Activated naive CD8-positive, alpha-beta T cell treated with anti-CD3 and anti-CD28 coated beads, Interleukin-2, amount 50 U/mL, for 16 hours (primary cell): ENCODE measurements at regions not wholly inside any gene's neighbourhood (a gene's known extent, or its start where the extent isn't known, plus 50 kb on each side); places are given as distances from the start of the nearest gene placed in this dataset.
"Not testable (repeated sequence)": the region's sequence is repeated elsewhere in the genome, so short reads cannot be mapped to it uniquely, and the experiment has no call there.

Experiments
- DNase-seq: peaks from one replicate; pipeline ENCODE4 v3.0.0-alpha.2; 2020; ENCODE audit warnings: low read depth, low spot score

DNA sequence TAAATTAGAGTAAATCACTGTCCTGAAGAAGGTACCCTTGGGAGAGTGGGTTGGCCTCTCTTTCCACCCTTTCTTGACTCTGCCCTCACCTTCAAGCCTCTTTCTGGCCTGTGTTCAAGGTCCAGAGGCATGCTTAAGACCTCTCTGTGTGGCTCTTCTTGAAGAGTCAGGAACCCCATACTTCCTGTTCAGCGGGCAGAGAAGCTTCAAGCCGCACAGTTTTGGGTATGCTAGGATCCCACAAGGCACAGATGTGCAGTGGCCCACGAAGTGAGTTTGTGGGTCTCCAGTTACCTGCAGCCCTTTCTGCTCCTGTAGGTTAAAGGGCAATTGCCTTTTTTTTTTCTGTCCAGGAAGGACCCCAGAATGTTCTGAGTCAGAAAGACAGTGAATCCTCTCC, 113.7 kb downstream of the PPIAL4A start:
- not testable (repeated sequence) for DNase-seq

DNA sequence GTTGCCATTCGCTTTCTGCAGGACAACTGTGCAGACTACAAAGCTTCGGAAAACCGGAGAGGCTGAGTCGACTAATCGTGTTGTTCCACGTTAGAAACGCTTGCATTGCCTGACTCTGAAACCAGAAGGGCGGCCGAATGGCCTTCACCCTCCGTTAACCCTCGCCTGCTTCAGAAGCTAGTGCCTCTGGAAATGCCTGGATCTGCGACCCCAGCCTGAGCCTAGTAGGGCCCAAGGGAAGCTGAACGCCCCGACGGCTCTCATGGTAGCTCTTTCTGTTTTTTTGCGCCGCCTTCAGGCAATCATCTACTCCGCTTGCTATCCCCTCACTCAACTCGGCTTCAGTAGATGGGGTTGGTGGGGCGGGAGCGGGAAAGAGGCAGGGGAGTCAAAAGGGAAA, 117.3 kb downstream of the PPIAL4A start:
- not testable (repeated sequence) for DNase-seq

DNA sequence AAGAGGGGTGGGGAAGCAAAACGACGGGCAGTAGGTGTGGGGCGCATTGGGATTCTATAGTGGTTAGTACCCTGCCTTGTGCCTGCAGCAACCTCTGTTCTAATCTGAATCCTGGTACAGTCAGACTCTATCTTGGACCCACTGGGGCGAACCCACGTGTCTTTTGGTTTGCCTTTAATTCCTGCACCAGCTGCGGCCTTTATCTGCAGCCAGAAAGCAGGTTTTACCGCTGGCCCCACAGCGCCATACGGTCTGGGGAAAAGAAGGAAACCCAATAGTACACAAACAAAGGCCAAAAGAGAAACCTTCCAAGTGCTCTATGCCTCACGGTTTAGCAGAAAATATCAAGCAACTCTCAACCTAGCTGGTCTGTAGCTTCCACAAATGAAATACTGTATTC, 118.2 kb downstream of the PPIAL4A start:
- DNase-seq = not testable (repeated sequence)

DNA sequence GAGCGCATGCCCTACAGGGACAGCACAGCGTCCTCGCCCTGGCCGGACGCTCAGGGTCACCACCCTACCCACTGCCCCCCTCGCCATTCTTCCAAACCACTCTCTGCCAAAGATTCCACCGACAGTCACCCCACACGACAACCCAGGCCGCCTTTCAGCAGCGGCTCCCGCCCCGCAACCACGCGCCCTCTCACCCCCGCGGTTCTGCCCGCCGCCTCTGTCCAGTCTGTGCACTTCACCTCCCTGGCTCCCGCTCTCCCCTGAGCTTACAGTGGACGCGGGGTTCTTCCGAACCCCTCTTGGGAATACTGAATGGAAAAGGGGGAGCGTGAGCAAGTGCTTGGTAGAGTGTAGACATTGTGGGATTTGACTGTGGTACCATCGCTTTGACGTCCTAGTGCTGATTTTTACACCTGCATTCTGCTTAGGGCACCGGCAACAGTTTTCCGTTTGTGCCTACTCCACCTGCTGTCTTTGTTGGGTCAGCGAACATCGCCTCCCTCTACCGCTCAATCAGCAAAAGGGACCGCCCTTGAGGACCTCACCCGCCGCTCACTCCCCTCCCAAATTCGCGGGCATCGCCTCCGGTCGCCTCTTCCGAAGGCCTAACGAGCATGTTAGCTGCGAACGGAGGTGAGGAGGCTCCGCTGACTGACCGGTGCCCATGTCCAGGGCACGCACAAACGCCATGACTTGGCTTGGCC, 119.1 kb downstream of the PPIAL4A start:
- DNase-seq = not testable (repeated sequence)

DNA sequence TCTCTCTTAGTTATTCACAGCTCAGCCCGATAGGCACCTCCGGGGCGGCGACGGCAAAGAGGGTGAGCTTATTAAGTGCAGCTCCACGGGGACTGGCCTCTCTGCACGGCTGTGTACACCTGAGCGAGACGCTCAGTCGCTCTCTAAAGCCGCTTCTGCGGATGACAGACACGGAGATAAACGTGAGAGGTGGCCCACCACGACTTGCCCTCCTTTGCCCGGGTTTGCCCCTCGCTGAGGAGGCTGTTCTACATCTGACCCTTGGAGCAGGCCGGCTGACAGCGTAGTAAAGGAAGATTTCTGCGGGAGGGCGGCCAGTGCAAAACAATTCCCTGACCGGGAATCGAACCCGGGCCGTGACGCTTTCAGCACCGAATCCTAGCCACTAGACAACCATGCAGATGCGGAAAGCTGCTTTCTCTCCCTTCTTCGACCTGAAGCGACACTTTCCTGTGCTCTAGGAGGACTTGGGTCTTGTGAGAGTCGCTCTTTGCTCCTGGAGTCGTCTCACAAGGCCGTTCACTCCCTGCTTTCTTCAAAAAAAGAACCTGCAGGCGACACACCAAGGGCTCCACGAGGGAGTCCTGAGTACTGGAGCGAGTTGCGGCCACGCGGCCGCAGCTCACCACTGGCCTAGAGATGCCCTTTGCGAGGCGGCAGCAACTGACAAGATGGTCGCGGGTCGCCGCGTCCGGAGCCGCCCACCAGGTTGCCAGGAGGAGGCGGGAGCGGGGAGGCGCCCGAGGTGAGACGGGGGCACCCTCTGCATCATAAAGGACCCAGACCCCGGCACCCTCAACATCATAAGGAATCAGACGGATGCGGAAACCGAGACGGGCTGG, 119.9 kb downstream of the PPIAL4A start:
- not testable (repeated sequence) for DNase-seq

DNA sequence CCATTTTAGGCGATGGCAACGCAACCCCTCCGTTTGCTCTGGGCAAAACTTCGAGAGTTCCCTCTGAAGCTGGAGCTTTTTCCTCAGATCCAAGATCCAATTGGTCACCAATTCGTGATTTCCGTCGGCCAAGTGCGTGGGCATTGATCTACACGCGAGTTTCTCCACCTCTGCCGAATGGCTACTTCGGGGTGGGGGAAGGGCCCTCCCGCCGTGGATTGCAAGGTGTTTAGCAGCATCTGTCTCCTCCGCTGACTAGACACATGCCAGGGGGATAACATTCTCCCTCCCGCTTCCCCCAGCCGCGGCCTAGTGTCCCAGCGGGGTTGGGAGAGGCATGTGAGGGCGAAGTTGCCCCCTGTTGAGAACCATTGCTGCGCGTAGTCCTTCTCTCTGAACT, 120.6 kb downstream of the PPIAL4A start:
- not testable (repeated sequence) for DNase-seq

DNA sequence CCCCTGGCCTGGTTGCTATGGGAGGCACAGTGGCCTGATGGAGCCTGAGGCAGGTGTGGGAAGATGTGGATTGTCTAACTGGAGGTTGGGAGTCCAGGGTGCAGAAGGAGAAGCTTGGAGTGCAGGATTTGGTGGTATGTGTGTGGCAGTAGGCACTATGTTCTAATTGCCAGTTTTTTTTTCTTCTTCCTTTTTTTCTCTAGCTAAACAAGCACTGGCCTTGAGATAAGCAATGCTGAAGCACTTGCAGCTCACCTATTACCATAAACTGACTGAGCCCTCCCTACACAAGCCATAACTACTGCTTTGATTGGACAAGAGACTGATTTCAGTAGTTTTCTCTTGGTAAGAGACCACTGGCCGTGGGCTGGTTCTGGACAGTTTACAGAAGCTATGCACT, 123.6 kb downstream of the PPIAL4A start:
- DNase-seq = not testable (repeated sequence)

DNA sequence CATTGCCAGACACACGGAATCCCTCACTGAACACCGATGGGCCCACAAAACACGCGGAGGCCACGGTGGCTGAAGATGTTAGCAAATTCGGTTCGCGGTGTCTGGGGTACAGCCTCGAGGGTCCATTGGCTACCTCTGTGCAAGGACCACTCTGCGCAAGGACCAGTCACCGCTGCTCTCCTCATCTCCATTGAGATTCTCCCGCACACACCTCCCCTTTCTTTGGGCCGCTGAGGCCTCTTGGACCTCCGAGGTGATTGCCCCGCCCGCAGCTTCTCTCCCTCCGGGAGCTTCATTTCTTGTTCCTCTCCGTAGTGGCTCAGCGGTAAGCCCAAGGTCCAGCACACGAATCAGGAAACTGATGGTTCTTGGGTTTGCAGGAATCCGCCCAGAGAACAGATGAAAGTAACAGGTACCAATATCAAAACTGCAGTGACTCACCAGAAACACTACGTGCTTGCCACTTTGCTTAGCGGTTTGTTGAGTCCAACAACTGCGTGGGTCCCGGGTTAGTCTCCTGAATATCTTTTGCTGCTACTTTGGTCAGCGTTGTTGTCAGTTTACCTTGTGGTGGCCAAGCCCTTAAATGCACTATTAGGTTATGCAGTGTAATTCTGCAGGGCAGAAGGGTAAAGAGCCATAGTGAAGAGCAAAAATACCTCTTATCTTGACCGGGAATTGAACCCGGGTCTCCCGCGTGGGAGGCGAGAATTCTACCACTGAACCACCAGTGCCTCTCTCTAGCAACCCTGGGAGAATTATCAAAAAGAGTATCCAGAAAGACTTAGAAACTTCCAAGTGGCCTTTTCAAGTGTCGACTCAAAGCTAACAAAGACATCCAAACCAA, 126.8 kb downstream of the PPIAL4A start:
- not testable (repeated sequence) for DNase-seq

DNA sequence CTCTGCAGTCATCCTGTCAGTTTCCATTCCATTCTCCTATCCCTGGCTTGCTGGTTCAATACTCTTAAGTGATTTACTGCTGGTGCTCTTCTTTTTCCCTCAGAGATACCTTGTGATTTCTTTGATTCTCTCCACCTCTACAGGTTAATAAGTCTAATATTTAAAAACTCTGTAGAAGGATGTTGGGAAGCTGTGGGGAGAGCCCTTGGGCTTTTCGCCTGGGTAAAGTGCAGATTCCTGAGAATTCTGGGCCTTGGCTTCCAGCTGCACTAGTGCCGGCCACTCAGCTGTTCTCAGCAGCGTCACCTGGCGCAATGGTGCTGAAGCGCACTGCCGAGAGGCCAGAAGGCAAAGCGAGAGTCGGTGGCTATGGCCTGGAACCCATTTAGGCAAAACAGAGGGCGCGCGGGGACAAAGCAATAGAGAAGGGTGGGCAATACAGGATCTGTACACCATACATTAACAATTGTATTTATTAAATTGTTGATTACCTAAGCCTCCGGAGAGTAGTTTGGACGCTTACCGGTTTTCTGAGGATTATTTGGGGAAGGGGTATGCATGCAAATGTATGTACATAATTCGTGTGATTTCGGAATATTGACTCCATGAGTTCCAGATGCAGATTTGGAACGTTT, 130.3 kb downstream of the PPIAL4A start:
- not testable (repeated sequence) for DNase-seq

DNA sequence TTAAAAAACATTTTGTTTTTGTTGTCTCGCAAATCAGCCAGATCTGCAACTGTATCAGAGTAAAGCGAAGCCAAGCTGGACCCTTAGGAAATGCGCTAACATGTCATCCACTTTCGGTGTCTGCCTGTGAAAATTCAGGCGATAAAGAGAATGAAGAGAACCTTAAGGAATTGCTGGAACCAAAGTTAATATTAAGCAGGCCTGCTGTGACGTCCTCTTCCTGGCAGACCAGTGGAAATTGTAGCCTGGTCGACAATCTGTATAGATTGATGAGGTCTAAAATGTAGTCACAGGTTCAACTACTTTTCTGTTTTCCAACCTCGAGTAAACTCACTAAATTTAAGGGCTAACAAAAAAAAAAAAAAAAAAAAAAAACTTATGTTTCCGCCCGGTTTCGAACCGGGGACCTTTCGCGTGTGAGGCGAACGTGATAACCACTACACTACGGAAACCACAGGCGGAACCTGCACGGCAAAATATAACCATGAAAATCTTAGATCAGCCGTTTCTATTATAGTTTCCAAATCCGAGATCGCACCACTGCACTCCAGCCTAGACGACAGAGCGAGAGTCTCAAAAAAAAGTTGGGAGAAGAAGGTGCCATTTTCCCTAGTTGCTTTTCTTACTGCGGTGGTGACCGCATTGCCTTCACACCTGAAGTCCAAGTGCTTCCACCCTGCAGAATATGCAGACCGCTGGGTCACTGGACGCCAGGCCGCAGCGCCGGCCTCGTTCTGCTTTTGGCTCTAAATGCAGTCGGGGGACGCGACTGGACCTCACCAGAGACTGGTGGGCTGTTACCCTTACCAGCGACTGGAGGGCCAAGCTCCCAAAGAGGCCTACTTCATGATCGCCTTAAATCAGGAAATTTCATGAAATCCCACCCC, 131.0 kb downstream of the PPIAL4A start:
- not testable (repeated sequence) for DNase-seq

DNA sequence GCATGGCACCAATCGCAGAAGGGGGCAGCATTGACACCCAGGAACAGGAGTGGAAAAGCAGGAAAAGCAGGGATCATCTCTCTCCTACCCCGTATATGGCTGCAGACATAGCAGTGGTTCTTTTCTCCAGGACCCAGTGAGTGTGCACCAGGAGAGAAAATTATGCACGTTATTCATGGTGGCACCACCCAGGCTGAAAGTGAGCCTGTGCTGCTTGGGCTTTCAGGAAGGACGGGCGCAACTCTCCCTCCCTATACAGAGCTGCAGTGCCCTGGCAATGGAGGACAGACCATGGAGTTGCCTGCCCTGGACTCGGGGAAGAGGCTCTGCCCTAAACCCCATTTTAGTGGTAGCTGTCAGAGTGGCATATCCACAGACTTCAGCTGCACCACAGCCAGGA, 132.1 kb downstream of the PPIAL4A start:
- DNase-seq = not testable (repeated sequence)

DNA sequence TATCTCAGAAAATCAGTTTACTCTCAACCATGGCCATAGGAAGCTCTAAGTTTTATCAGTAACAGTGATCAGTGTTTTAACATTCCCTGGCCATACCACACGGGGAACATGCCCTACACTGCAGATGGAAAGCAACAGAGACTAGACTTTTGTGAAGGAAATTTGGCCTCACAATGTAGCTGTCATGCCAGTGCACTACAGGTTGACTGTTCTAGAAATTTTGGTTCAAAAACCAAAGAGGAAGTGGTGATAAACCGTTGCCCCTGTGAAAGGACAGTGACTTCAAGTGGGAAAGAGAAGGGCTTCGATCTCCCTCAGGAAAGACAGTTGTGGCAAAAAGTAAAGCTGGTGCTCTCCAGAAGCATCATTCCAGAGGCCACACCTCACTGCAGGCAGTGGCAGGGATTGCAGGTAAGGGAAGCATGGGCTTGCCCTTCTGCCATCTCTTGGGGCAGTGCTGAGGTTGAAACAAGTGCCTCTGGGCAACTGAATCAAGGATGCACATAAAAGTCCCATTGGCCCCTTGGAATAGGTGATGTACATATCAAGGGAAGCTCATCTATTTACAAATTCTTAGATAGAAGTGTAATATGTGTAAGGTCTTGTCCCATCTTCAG, 143.4 kb downstream of the PPIAL4A start:
- DNase-seq = not testable (repeated sequence)

DNA sequence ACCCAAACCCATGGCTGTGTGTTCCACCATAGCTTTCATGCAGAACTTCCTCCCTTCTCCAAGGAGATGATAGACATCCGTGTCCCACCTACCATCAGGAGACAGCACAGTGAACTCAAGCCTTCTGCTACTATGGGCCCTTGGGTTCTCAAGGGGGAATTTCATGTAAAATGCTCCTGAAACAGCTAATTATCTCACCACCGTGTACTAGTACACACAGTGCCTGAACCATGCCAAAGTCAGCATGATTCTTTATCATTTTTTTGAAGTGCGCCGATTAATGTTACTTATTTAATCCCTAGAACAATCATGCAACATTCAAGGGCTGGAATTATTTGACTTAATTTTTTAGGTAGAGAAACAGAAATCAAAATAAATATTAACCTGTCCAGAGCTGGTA, 147.2 kb downstream of the PPIAL4A start:
- DNase-seq = not testable (repeated sequence)

DNA sequence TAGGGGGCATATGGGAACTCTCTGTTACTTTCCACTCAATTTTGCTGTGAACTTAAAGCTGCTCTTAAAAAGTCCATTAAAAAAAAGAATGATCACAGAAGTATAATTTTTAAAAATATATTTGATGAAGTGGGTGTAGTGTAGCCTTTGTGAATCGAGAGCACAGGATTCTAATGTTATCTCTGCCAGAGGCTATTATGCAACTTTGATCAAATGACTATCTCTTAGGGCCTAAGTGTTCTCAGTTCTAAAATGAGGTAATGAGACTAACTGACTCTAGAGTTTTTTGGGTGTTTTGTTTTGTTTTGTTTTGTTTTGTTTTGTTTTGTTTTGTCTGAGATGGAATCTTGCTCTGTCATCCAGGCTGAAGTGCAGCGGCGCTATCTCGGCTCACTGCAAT, 143.2 kb downstream of the FAM72B start:
- not testable (repeated sequence) for DNase-seq

DNA sequence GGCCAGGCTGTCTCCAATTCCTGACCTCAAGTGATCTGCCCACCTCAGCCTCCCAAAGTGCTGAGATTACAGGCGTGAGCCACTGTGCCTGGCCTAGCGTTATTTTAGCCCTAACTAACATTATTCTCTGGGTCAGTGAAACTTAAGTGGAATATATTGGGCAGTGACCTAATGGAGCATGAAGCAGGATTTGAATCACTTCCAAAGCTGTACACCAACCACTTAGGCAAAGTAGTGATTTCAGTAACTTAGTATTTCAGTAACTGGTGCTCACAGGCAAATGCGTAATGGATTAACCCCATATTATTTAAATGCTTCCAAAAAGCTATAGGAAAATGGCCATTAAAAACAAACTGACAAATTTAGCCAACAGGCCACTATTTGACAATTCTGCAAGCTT, 142.6 kb downstream of the FAM72B start:
- not testable (repeated sequence) for DNase-seq

DNA sequence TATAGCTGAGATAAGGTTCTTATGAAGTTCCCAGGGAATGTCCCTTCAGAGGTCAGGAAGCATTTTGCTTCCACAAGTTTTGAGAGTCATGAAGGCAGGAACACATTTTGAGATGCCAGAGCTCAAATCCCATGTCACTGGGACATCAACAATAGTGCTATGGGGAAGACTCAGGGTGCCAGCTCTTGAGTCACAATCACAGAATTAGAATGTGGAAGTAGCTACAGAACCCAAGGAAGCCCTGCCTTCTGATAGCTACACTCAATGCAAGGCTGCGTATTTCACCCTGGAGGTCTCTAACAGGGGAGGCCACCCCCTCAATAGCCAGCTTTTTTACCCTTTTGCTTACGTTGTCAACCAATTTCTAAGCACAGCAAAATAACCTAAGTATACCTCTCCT, 141.3 kb downstream of the FAM72B start:
- not testable (repeated sequence) for DNase-seq

DNA sequence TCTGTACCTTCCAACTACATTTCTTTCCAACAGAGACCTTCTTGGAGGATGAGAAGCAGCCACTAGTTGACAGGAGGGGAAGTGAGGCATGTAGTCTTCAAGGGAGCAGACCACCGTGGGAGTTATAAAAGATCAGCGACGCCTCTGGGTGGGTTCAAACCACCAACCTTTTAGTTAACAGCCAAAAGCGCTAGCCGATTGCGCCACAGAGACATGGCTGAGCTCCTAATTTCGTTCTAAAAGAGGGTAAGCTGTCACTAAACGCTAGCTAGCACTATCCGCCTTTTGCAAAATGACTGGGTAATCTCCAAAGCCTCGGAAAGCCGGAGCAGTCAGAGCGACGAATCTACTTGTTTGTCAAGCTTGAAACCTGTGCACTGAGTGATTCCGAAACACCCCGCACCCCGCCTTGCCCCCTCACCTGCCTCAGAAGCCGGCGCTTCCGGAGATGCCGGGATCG, 135.8 kb downstream of the FAM72B start:
- not testable (repeated sequence) for DNase-seq

DNA sequence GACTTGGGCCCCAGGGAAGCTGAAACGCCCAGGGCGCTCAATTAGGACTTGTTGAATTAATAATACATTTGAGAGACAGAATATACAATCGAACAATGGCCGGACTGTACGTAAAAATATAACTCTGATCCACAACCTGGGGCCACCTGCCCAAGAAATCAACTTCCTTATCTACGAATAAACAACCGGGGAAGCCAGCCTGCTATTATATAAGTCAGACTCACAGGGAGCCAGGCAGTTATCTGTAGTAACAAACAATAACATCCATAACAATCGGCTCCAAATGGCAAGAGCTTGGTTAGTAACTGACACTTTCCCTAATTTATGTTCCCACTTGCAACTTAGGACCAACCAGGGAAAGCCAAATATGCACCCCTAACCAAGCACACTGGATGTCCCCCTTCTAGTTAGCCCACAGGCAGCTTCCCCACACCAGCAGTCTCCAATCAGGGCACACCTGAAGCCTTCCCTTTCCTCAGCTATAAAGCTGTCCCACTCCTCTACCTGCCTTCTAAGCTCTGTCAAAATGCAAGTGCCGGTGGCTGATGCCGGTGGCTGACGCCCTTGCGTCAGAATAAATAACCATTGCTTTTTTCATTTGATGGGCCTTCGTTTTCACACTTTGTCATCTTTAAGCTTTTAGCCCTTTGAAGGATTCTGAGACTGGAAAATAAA, 135.2 kb downstream of the FAM72B start:
- DNase-seq = not testable (repeated sequence)

DNA sequence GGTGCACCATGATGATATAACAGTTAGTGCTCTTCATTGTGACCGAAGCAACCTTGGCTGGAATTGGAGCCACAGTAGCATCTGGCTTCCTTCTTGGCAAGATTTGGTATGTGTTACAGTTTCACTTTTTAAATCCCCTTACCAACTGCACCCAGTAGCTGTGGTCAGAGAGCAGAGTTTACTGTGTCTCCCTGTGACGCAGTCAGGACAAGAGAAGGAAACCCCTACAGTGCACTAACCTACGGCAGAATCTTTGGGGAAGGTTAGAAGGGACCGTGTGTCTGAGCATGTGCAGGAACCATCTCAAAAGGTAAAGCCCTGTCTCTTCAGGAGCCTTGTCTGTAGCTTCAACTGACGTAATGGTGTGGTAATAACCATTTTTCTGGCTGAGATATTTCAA, 134.0 kb downstream of the FAM72B start:
- not testable (repeated sequence) for DNase-seq
